ENCODE measurements at regions not wholly inside any gene's neighbourhood (a gene's known extent, or its start where the extent isn't known, plus 50 kb on each side); places are given as distances from the start of the nearest gene placed in this dataset.

- ATAC-seq, result no peak
- no peaks in the 10 kb centered on the region for H3K9me2 ChIP-seq (ENCODE audit: insufficient read depth)
- H3K9ac ChIP-seq (ENCODE audit: low read length), result no peak overlapping the region
- no peak overlapping the region for H3K27ac ChIP-seq (ENCODE audit: low read depth, low read length)
- H3K4me2 ChIP-seq (ENCODE audit: low read length), result no peak overlapping the region
- no TSS peak for BruUV-seq (replicated peaks)
- RAD21 ChIA-PET (ENCODE audit: low non-redundant PET in 1 of 2, low total read pairs in 2 of 2, uncharacterized antibody in 2 of 2, unreplicated experiment in 2 of 2), result no interaction called here
- no peak overlapping the region for H2AFZ ChIP-seq (ENCODE audit: low read depth, low read length, poor library complexity, severe bottlenecking)
- POLR2A ChIA-PET, result no interaction called here
- no peaks in the 10 kb centered on the region for H3K4me1 ChIP-seq (ENCODE audit: control insufficient read depth in 1 of 2, insufficient read depth in 2 of 2, low read length in 2 of 2)
- intact Hi-C loops (cut with micrococcal nuclease), result no loop called here
- peaks cover 13% of the 10 kb centered on the region; the same call in 1 of the 2 replicates for H3K27me3 ChIP-seq (ENCODE audit: insufficient read depth, low read length)
- TF ChIP-seq POLR2AphosphoS5 (IDR thresholded peaks at IDR 0.05; ENCODE audit: low read depth, low read length) (no peak), SRF (IDR thresholded peaks at IDR 0.05; ENCODE audit: low read depth) (no peak)
- no peaks in the 10 kb centered on the region for H3K79me2 ChIP-seq (ENCODE audit: insufficient read depth, low read length)
- H4K20me1 ChIP-seq (ENCODE audit: insufficient read depth), result no peaks in the 10 kb centered on the region
- H3K4me3 ChIP-seq (replicated peaks in 1 of 2; ENCODE audit: low read depth in 1 of 2, low read length in 2 of 2), result no peak overlapping the region
- H3K36me3 ChIP-seq (ENCODE audit: control insufficient read depth in 1 of 2, insufficient read depth in 2 of 2, low read length in 2 of 2), result no peaks in the 10 kb centered on the region
- H3K9me3 ChIP-seq (ENCODE audit: control insufficient read depth in 1 of 2, insufficient read depth in 1 of 2, low read depth in 1 of 2, low read length in 2 of 2), result no peaks in the 10 kb centered on the region
- CTCF ChIA-PET, result no interaction called here
- DNase-seq (ENCODE audit: low read depth, low spot score), result no peak
These were observed 109.4 kb downstream of the GYPC start for GRCh38 chr2:126765395-126765794.

- no peaks in the 10 kb centered on the region for H3K9me3 ChIP-seq (ENCODE audit: control insufficient read depth in 1 of 2, insufficient read depth in 1 of 2, low read depth in 1 of 2, low read length in 2 of 2)
- H3K27ac ChIP-seq (ENCODE audit: low read depth, low read length), result no peak overlapping the region
- ChIA-PET RAD21 (ENCODE audit: low non-redundant PET in 1 of 2, low total read pairs in 2 of 2, uncharacterized antibody in 2 of 2, unreplicated experiment in 2 of 2) (no interaction called here), CTCF (no interaction called here), POLR2A (no interaction called here)
- H4K20me1 ChIP-seq (ENCODE audit: insufficient read depth), result no peaks in the 10 kb centered on the region
- intact Hi-C loops (cut with micrococcal nuclease), result no loop called here
- no peaks in the 10 kb centered on the region for H3K79me2 ChIP-seq (ENCODE audit: insufficient read depth, low read length)
- BruUV-seq (replicated peaks), result no TSS peak
- no peaks in the 10 kb centered on the region for H3K9me2 ChIP-seq (ENCODE audit: insufficient read depth)
- no peak overlapping the region for H2AFZ ChIP-seq (ENCODE audit: low read depth, low read length, poor library complexity, severe bottlenecking)
- H3K4me1 ChIP-seq (ENCODE audit: control insufficient read depth in 1 of 2, insufficient read depth in 2 of 2, low read length in 2 of 2), result no peaks in the 10 kb centered on the region
- no peak overlapping the region for H3K9ac ChIP-seq (ENCODE audit: low read length)
- H3K36me3 ChIP-seq (ENCODE audit: control insufficient read depth in 1 of 2, insufficient read depth in 2 of 2, low read length in 2 of 2), result no peaks in the 10 kb centered on the region
- TF ChIP-seq CTCF (IDR thresholded peaks at IDR 0.05 in 2 of 3, conservative IDR thresholded peaks at IDR 0.05 in 1 of 3; ENCODE audit: borderline replicate concordance in 1 of 3, insufficient read depth in 1 of 3, low read depth in 2 of 3, low read length in 2 of 3) (no peak), MAX (IDR thresholded peaks at IDR 0.05) (no peak), ATF3 (IDR thresholded peaks at IDR 0.05) (no peak), ZFX (IDR thresholded peaks at IDR 0.05) (no peak)
- DNase-seq (ENCODE audit: low read depth, low spot score) (no peak), ATAC-seq (no peak)
- H3K27me3 ChIP-seq (ENCODE audit: insufficient read depth, low read length), result peaks cover 15% of the 10 kb centered on the region; the same call in 1 of the 2 replicates
- no peak overlapping the region for H3K4me3 ChIP-seq (replicated peaks in 1 of 2; ENCODE audit: low read depth in 1 of 2, low read length in 2 of 2)
- H3K4me2 ChIP-seq (ENCODE audit: low read length), result no peak overlapping the region
These were observed 110.5 kb downstream of the GYPC start for GRCh38 chr2:126766295-126766968.
